ENCODE measurements at regions not wholly inside any gene's neighbourhood (a gene's known extent, or its start where the extent isn't known, plus 50 kb on each side); places are given as distances from the start of the nearest gene placed in this dataset.

GRCh38 chr3:43915546-43915945 is 224.8 kb downstream of the ABHD5 start:
- CTCF ChIA-PET: no interaction called here
- no peak overlapping the region for H3K27ac ChIP-seq (ENCODE audit: low read length in 2 of 2)
- H3K9me3 ChIP-seq (ENCODE audit: control extremely low read depth in 1 of 3, control insufficient read depth in 2 of 3, insufficient read depth in 1 of 3, low read length in 2 of 3): peaks cover 0 to 9% (median 3%) of the 10 kb centered on the region in 3 donors
- H3K4me3 ChIP-seq (ENCODE audit: control extremely low read depth in 1 of 5, extremely low read depth in 1 of 5, insufficient read depth in 1 of 5, low read depth in 2 of 5, low read length in 4 of 5): no peak overlapping the region
- TF ChIP-seq EZH2 (IDR thresholded peaks at IDR 0.05; ENCODE audit: borderline replicate concordance, insufficient read depth, low read depth, low read length, poor library complexity, severe bottlenecking): no peak
- TF ChIP-seq CTCF (IDR thresholded peaks at IDR 0.05): no peak
- no peak overlapping the region for H3K4me3 Mint-ChIP-seq
- H3K4me1 Mint-ChIP-seq: no peaks in the 10 kb centered on the region
- H3K4me1 ChIP-seq (ENCODE audit: control insufficient read depth in 2 of 2, insufficient read depth in 2 of 2, low read length in 2 of 2): no peaks in the 10 kb centered on the region
- DNase-seq (no peak), ATAC-seq (ENCODE audit: low read depth) (no peak)
- H2AFZ ChIP-seq (ENCODE audit: insufficient read depth, low read depth, low read length, poor library complexity, severe bottlenecking): no peak overlapping the region
- peaks cover 18% of the 10 kb centered on the region for H3K27me3 Mint-ChIP-seq
- no peak overlapping the region for H3K4me2 ChIP-seq (replicated peaks; ENCODE audit: low read depth, low read length, poor library complexity, severe bottlenecking)
- H3K27ac Mint-ChIP-seq: no peak overlapping the region
- no peaks in the 10 kb centered on the region for H3K9me3 Mint-ChIP-seq (ENCODE audit: insufficient read depth)
- H3K27me3 ChIP-seq (replicated peaks in 1 of 4; ENCODE audit: control extremely low read depth in 1 of 4, control insufficient read depth in 3 of 4, insufficient read depth in 4 of 4, low read length in 3 of 4): peaks cover 0 to 4% (median 0%) of the 10 kb centered on the region in 4 experiments
- POLR2A ChIA-PET: no interaction called here
- H3K36me3 ChIP-seq (replicated peaks in 1 of 2; ENCODE audit: control extremely low read depth in 1 of 2, control insufficient read depth in 1 of 2, extremely low read depth in 1 of 2, insufficient read depth in 2 of 2, low read length in 1 of 2): no peaks in the 10 kb centered on the region
- H3K79me2 ChIP-seq (ENCODE audit: control insufficient read depth, insufficient read depth, low read length): no peaks in the 10 kb centered on the region
- WGBS (ENCODE audit: insufficient coverage): 57% methylated on average over 1 of the region's 1 CpG
- intact Hi-C loops (cut with micrococcal nuclease): no loop called here
- no peaks in the 10 kb centered on the region for H4K20me1 ChIP-seq (ENCODE audit: control insufficient read depth, insufficient read depth, low read length, poor library complexity, severe bottlenecking)
- H3K9ac ChIP-seq (ENCODE audit: low read length): no peak overlapping the region

- intact Hi-C loops (cut with micrococcal nuclease): no loop called here
- no peaks in the 10 kb centered on the region for H3K36me3 ChIP-seq (replicated peaks in 1 of 2; ENCODE audit: control extremely low read depth in 1 of 2, control insufficient read depth in 1 of 2, extremely low read depth in 1 of 2, insufficient read depth in 2 of 2, low read length in 1 of 2)
- no peak overlapping the region for H2AFZ ChIP-seq (ENCODE audit: insufficient read depth, low read depth, low read length, poor library complexity, severe bottlenecking)
- Mint-ChIP-seq H3K27me3 (peaks cover 33% of the 10 kb centered on the region), H3K4me3 (no peak overlapping the region), H3K27ac (no peak overlapping the region), H3K4me1 (no peaks in the 10 kb centered on the region), H3K9me3 (ENCODE audit: insufficient read depth) (no peaks in the 10 kb centered on the region)
- peaks cover 0 to 4% (median 3%) of the 10 kb centered on the region in 4 experiments for H3K27me3 ChIP-seq (replicated peaks in 1 of 4; ENCODE audit: control extremely low read depth in 1 of 4, control insufficient read depth in 3 of 4, insufficient read depth in 4 of 4, low read length in 3 of 4)
- WGBS (ENCODE audit: insufficient coverage): 100% methylated on average over 1 of the region's 3 CpGs
- no peaks in the 10 kb centered on the region for H3K4me1 ChIP-seq (ENCODE audit: control insufficient read depth in 2 of 2, insufficient read depth in 2 of 2, low read length in 2 of 2)
- H3K9ac ChIP-seq (ENCODE audit: low read length): no peak overlapping the region
- TF ChIP-seq CTCF (IDR thresholded peaks at IDR 0.05): no peak
- no peak overlapping the region for H3K4me3 ChIP-seq (ENCODE audit: control extremely low read depth in 1 of 5, extremely low read depth in 1 of 5, insufficient read depth in 1 of 5, low read depth in 2 of 5, low read length in 4 of 5)
- ATAC-seq (ENCODE audit: low read depth) (no peak), DNase-seq (no peak)
- H4K20me1 ChIP-seq (ENCODE audit: control insufficient read depth, insufficient read depth, low read length, poor library complexity, severe bottlenecking): no peaks in the 10 kb centered on the region
- H3K79me2 ChIP-seq (ENCODE audit: control insufficient read depth, insufficient read depth, low read length): no peaks in the 10 kb centered on the region
- POLR2A ChIA-PET: no interaction called here
- H3K27ac ChIP-seq (ENCODE audit: low read length in 2 of 2): no peak overlapping the region
- CTCF ChIA-PET: interaction anchor here (0.6 kb wide), 1 partner anchor 279 kb away, joined by 3 read pairs; no protein-coding TSS in a partner anchor
- H3K4me2 ChIP-seq (replicated peaks; ENCODE audit: low read depth, low read length, poor library complexity, severe bottlenecking): no peak overlapping the region
- H3K9me3 ChIP-seq (ENCODE audit: control extremely low read depth in 1 of 3, control insufficient read depth in 2 of 3, insufficient read depth in 1 of 3, low read length in 2 of 3): peaks cover 0 to 9% (median 3%) of the 10 kb centered on the region in 3 donors
Observed at GRCh38 chr3:43917361-43917760, 226.6 kb downstream of the ABHD5 start.
